A549 (cell line): ENCODE measurements at regions not wholly inside any gene's neighbourhood (a gene's known extent, or its start where the extent isn't known, plus 50 kb on each side); places are given as distances from the start of the nearest gene placed in this dataset.

Source experiments
- ATAC-seq, 2 experiments: fragments of 200-7000 bp in 1 of 2; fragments of >200 bp in 1 of 2; cut with Nextera tagmentation in 1 of 2; cut with Tn5 transposase in 1 of 2; 3 replicates each; pipeline versions ENCODE4 v1.8.0 to v1.9.1; 2018 to 2020; ENCODE audit warnings: mild to moderate bottlenecking in 1 of 2, moderate library complexity in 1 of 2
- CTCF ChIA-PET: fragments of 300-600 bp; sonication (Branson Sonifier 250); formaldehyde crosslinking; extraction: SDS; loops from one replicate; lab custom pipeline; 2021; ENCODE audit warnings: antibody characterized with exemption, inconsistent platforms; lab: Yijun Ruan, JAX
- POLR2A ChIA-PET: fragments of 350-600 bp; formaldehyde crosslinking; extraction: SDS; loops from one replicate; lab custom pipeline; 2021; ENCODE audit warnings: antibody characterized with exemption, inconsistent platforms; lab: Yijun Ruan, JAX
- DNase-seq, 2 experiments: peaks; one replicate each; pipeline versions ENCODE4 v3.0.0 to v3.0.0-alpha.2; 2011 to 2016; ENCODE audit warnings: low read depth in 1 of 2, low spot score in 1 of 2
- FAIRE-seq: peaks from 2 replicates; lab custom pipeline; 2011; peaks lifted over from hg19 to GRCh38; lab: Jason Lieb, UNC
- H3K27ac ChIP-seq, 2 experiments: fragments of >200 bp; sonication (Bioruptor Twin); formaldehyde crosslinking; 3 replicates each; pipeline ENCODE4 v1.5.1; 2016 to 2017
- H3K4me1 ChIP-seq: fragments of >200 bp; sonication (Bioruptor Twin); formaldehyde crosslinking; 3 replicates; pipeline ENCODE4 v1.6.1; 2016
- H3K4me2 ChIP-seq: fragments of >200 bp; sonication (Bioruptor Twin); formaldehyde crosslinking; 3 replicates; pipeline ENCODE4 v1.6.1; 2016
- H3K4me3 ChIP-seq: fragments of >200 bp; sonication (Bioruptor Twin); formaldehyde crosslinking; 3 replicates; pipeline ENCODE4 v1.5.1; 2016
- H3K9me3 ChIP-seq: fragments of >200 bp; sonication (Bioruptor Twin); formaldehyde crosslinking; 3 replicates; pipeline ENCODE4 v1.6.1; 2016
- BHLHE40 ChIP-seq: IDR thresholded peaks from 2 replicates; pipeline ENCODE4 v1.6.1; 2012; ENCODE audit warnings: low read depth, low read length, inconsistent platforms
- CBX8 ChIP-seq: fragments of 200-600 bp; sonication (generic); IDR thresholded peaks from 2 replicates; pipeline ENCODE4 v1.6.1; 2016
- EHF ChIP-seq: fragments of 250-450 bp; sonication (Bioruptor Pico); IDR thresholded peaks from 2 replicates; pipeline ENCODE4 v1.5.0; 2020; ENCODE audit warnings: mild to moderate bottlenecking
- EHMT2 ChIP-seq: fragments of 200-600 bp; sonication (generic); IDR thresholded peaks from 2 replicates; pipeline ENCODE4 v1.6.1; 2016; ENCODE audit warnings: antibody characterized with exemption, low read depth, mild to moderate bottlenecking, moderate library complexity
- ELK1 ChIP-seq: fragments of 150-350 bp; IDR thresholded peaks from 2 replicates; pipeline ENCODE4 v1.6.1; 2014; ENCODE audit warnings: low read depth, mild to moderate bottlenecking, low read length
- EP300 ChIP-seq, 2 experiments: fragments of >200 bp; sonication (Bioruptor Twin); formaldehyde crosslinking; IDR thresholded peaks; 2 replicates in 1 of 2; 3 replicates in 1 of 2; pipeline ENCODE4 v1.6.1; 2016 to 2017
- FOSB ChIP-seq: fragments of 250-450 bp; sonication (Bioruptor Pico); IDR thresholded peaks from 2 replicates; pipeline ENCODE4 v1.5.0; 2020; ENCODE audit warnings: mild to moderate bottlenecking, moderate library complexity
- GATA3 ChIP-seq: IDR thresholded peaks from 2 replicates; pipeline ENCODE4 v1.6.1; 2012; ENCODE audit warnings: borderline replicate concordance
- HDAC2 ChIP-seq: fragments of 200-600 bp; sonication (generic); IDR thresholded peaks from 2 replicates; pipeline ENCODE4 v1.6.1; 2016
- HOXA7 ChIP-seq: fragments of 250-450 bp; sonication (Bioruptor Pico); IDR thresholded peaks from 2 replicates; pipeline ENCODE4 v1.5.0; 2020; ENCODE audit warnings: mild to moderate bottlenecking, moderate library complexity
- HOXB13 ChIP-seq: fragments of 250-450 bp; sonication (Bioruptor Pico); IDR thresholded peaks from 2 replicates; pipeline ENCODE4 v1.5.0; 2020; ENCODE audit warnings: low read depth, mild to moderate bottlenecking, moderate library complexity
- JUN ChIP-seq, 2 experiments: fragments of >200 bp; sonication (Bioruptor Twin); formaldehyde crosslinking; IDR thresholded peaks; 2 replicates in 1 of 2; 3 replicates in 1 of 2; pipeline ENCODE4 v1.6.1; 2016 to 2017
- KDM1A ChIP-seq: fragments of 200-600 bp; sonication (generic); IDR thresholded peaks from 2 replicates; pipeline ENCODE4 v1.6.1; 2016; ENCODE audit warnings: low read depth, mild to moderate bottlenecking
- MAX ChIP-seq: IDR thresholded peaks from 2 replicates; pipeline ENCODE4 v1.6.1; 2012
- NFE2L2 ChIP-seq: fragments of 150-350 bp; conservative IDR thresholded peaks from 2 replicates; pipeline ENCODE4 v1.6.1; 2014; ENCODE audit warnings: low read length
- NPAS2 ChIP-seq: fragments of 250-450 bp; sonication (Bioruptor Pico); IDR thresholded peaks from 2 replicates; pipeline ENCODE4 v1.8.0; 2022; ENCODE audit warnings: mild to moderate bottlenecking, moderate library complexity, borderline replicate concordance
- RAD21 ChIP-seq, 2 experiments: fragments of >200 bp in 1 of 2; sonication (Bioruptor Twin) in 1 of 2; formaldehyde crosslinking in 1 of 2; IDR thresholded peaks in 1 of 2; conservative IDR thresholded peaks in 1 of 2; 2 replicates in 1 of 2; 3 replicates in 1 of 2; pipeline ENCODE4 v1.6.1; 2012 to 2018; ENCODE audit warnings: inconsistent platforms in 1 of 2
- REST ChIP-seq: fragments of 200-600 bp; sonication (generic); IDR thresholded peaks from 2 replicates; pipeline ENCODE4 v1.6.1; 2016; ENCODE audit warnings: antibody characterized with exemption, mild to moderate bottlenecking, moderate library complexity
- RNF2 ChIP-seq: fragments of 200-600 bp; sonication (generic); IDR thresholded peaks from 2 replicates; pipeline ENCODE4 v1.6.1; 2016; ENCODE audit warnings: low read depth, mild to moderate bottlenecking, antibody characterized with exemption, moderate library complexity, borderline replicate concordance
- SMC3 ChIP-seq: fragments of >200 bp; sonication (Bioruptor Twin); formaldehyde crosslinking; IDR thresholded peaks from 3 replicates; pipeline ENCODE4 v1.6.1; 2018; ENCODE audit warnings: inconsistent platforms
- SREBF2 ChIP-seq: fragments of 450-650 bp; IDR thresholded peaks from 2 replicates; pipeline ENCODE4 v1.6.1; 2014; ENCODE audit warnings: mild to moderate bottlenecking, moderate library complexity
- TFCP2L1 ChIP-seq: fragments of 250-450 bp; sonication (Bioruptor Pico); IDR thresholded peaks from 2 replicates; pipeline ENCODE4 v1.5.0; 2021; ENCODE audit warnings: mild to moderate bottlenecking
- ZSCAN20 ChIP-seq: fragments of 250-450 bp; sonication (Bioruptor Pico); IDR thresholded peaks from 2 replicates; pipeline ENCODE4 v1.8.0; 2022; ENCODE audit warnings: mild to moderate bottlenecking, moderate library complexity
- WGBS: methylation state at CpG from one replicate; pipeline ENCODE4 v1.1.6; 2017; ENCODE audit errors: missing lambda C conversion rate; 5-methylcytosine and 5-hydroxymethylcytosine counted together

- DNase-seq (no peak), FAIRE-seq (no peak), ATAC-seq (no peak)
- Histone ChIP-seq H3K9me3 (no peaks in the 10 kb centered on the region), H3K27ac (no peak overlapping the region), H3K4me3 (no peak overlapping the region), H3K4me1 (no peaks in the 10 kb centered on the region), H3K4me2 (no peak overlapping the region)
- POLR2A ChIA-PET: no interaction called here
- no peak for TF ChIP-seq MAX
- TF ChIP-seq EHMT2: no peak
- no peak for TF ChIP-seq JUN (IDR thresholded peaks at IDR 0.05)
- no peak for TF ChIP-seq RAD21 (conservative IDR thresholded peaks at IDR 0.05 in 1 of 2, IDR thresholded peaks at IDR 0.05 in 1 of 2)
- TF ChIP-seq BHLHE40: no peak
- no peak for TF ChIP-seq REST
- TF ChIP-seq GATA3: no peak
- TF ChIP-seq NPAS2 (CRISPR knock-in tag): no peak
- no peak for TF ChIP-seq ELK1
- no peak for TF ChIP-seq EHF (CRISPR knock-in tag)
- no peak for TF ChIP-seq NFE2L2
- TF ChIP-seq SREBF2: no peak
- TF ChIP-seq RNF2: no peak
- no peak for TF ChIP-seq HDAC2
- CTCF ChIA-PET: no interaction called here
- 16% methylated on average over 2 of the region's 2 CpGs for WGBS
These were observed 414.1 kb upstream of the PROX1 start for GRCh38 chr1:213573648-213574009.

GRCh38 chr1:213582976-213583567 is 404.7 kb upstream of the PROX1 start:
- ChIA-PET POLR2A (no interaction called here), CTCF (no interaction called here)
- H3K4me1 ChIP-seq: no peaks in the 10 kb centered on the region
- no peak for DNase-seq
- ATAC-seq: no peak
- no peaks in the 10 kb centered on the region for H3K9me3 ChIP-seq
- no peak for TF ChIP-seq CBX8
- no peak for TF ChIP-seq TFCP2L1
- TF ChIP-seq NPAS2 (CRISPR knock-in tag): no peak
- TF ChIP-seq HDAC2: no peak
- no peak for TF ChIP-seq SREBF2
- TF ChIP-seq RNF2: no peak
- no peak for TF ChIP-seq FOSB (CRISPR knock-in tag)
- TF ChIP-seq SMC3: no peak
- TF ChIP-seq KDM1A: no peak
- no peak for TF ChIP-seq HOXA7 (CRISPR knock-in tag)
- TF ChIP-seq EP300 (IDR thresholded peaks at IDR 0.05): no peak
- TF ChIP-seq ZSCAN20 (CRISPR knock-in tag): no peak
- TF ChIP-seq HOXB13 (CRISPR knock-in tag): no peak
- 19% methylated on average over 6 of the region's 6 CpGs for WGBS
- H3K4me2 ChIP-seq: no peak overlapping the region
- no peak for FAIRE-seq
- H3K27ac ChIP-seq: no peak overlapping the region
- no peak overlapping the region for H3K4me3 ChIP-seq
